Activated CD4-positive, alpha-beta T cell treated with anti-CD3 and anti-CD28 coated beads, Interleukin-2, amount 50 U/mL, for 4 hours (primary cell): ENCODE measurements at regions not wholly inside any gene's neighbourhood (a gene's known extent, or its start where the extent isn't known, plus 50 kb on each side); places are given as distances from the start of the nearest gene placed in this dataset.
"Not testable (repeated sequence)": the region's sequence is repeated elsewhere in the genome, so short reads cannot be mapped to it uniquely, and the experiment has no call there.

ENCODE experiments used
- DNase-seq, 2 experiments: peaks; one replicate each; pipeline ENCODE4 v3.0.0-alpha.2; 2020

DNA sequence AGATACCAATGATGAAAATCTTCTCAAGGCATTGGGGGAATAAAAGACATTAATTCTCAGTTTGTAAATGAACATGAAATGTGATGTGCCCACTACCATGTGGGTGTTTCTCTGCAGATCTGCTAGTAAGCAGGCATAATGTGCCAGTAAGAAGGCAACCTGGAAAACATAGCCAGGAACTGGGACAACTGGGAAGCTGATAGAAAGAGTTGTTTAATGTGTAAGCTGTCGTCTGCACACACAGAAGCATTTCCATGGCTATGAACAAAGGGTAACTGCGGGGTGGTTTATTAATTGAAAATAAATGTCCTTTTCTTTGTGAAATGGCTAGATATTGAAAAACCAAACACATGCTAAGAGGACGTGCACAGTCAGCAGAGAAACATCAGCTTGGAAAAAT, 52.0 kb downstream of the ZC3H11B start:
- no peak for DNase-seq

- DNase-seq = no peak
Measured at GRCh38 chr1:219559899-219560298, 53.0 kb downstream of the ZC3H11B start.

DNA sequence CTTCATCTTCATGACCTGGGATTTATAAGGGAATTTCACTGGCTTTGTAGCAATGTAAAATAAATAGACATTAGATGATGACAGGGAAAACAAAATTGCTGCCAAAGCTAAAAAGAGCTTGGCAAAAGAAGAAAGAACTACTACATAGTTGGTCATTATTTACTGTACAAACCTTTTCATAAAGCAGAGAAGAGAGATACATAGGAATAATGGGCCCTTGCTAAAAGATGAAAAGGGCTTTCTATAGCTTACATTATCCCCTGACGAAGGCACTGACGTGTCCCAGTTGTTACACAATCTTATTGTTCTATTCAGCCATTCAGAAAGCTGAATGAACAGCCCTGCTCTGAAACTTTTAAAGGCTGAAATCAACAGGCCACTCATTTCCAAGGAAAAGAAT, 57.1 kb downstream of the ZC3H11B start:
- DNase-seq = no peak

GRCh38 chr1:219555031-219555692, 57.7 kb downstream of the ZC3H11B start:
- no peak for DNase-seq

GRCh38 chr1:219553934-219554502, 58.9 kb downstream of the ZC3H11B start:
- DNase-seq = no peak

DNA sequence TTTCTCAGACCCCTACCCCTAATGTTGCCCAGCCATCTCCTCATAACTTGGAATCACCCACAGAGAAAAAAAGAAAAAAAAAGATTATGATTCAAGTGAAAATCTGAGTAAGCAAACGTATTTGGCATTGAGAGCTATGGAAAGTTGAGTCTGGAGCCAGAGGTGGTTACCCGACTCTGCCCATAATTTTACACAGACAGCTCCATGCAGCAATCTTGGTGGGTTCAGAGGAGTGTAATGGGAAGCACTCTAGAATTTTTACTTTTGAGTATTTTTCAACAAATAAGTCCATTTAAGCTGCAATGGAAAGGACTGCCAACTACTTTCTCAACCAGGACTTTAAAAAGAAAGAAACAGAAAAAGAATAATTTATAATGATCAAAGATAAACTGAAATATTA, 62.7 kb downstream of the ZC3H11B start:
- no peak for DNase-seq

DNA sequence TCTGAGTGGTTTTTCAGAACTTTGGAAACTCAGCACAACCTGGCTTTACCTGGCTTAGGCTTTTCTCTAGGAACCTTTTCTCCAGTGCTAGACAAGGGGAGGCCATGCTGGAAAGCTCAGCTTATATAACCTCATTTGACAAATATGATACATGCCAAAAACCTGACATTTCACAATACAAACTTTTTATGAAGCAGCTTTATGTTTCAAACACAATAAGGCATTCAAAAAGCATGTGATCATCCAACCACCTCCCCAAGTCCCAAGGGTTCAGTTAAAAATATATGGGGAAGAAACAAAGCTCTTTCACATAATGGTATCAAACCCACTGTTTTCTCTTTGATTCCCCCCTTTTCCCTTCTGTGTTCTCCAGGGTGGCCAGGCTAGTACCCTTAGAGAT, 63.7 kb downstream of the ZC3H11B start:
- no peak for DNase-seq

GRCh38 chr1:219548386-219548785, 64.5 kb downstream of the ZC3H11B start:
- no peak for DNase-seq

DNA sequence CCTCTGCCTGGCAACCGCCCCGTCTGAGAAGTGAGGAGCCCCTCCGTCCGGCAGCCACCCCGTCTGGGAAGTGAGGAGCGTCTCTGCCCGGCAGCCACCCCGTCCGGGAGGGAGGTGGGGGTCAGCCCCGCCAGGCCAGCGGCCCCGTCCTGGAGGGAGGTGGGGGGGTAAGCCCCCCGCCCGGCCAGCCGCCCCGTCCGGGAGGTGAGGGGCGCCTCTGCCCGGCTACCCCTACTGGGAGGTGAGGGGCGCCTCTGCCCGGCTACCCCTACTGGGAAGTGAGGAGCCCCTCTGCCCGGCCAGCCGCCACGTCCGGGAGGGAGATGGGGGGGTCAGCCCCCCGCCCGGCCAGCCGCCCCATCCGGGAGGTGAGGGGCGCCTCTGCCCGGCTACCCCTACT, 67.1 kb downstream of the ZC3H11B start:
- not testable (repeated sequence) for DNase-seq

GRCh38 chr1:219544163-219544846, 68.6 kb downstream of the ZC3H11B start:
- DNase-seq = no peak

GRCh38 chr1:219542828-219543518, 69.9 kb downstream of the ZC3H11B start:
- no peak for DNase-seq

DNA sequence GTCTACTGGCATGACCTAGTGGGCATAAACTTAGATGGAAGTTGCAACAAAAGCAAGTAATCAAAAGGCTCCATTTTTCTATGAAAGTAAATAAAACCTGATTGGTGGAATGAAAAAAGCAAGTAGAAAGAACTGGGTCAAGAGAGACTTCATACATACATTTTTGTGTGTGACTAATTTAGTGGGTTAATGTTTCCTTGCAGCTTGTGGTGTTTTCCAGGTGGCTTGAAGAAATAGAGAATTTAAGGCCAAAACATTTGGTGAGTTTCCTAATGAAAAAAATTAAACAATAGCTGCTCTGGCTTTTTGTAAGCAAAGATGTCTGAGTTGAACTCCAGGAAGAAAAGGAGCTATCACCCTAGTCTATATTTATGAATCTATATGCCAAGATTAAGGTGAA, 71.0 kb downstream of the ZC3H11B start:
- no peak for DNase-seq

DNA sequence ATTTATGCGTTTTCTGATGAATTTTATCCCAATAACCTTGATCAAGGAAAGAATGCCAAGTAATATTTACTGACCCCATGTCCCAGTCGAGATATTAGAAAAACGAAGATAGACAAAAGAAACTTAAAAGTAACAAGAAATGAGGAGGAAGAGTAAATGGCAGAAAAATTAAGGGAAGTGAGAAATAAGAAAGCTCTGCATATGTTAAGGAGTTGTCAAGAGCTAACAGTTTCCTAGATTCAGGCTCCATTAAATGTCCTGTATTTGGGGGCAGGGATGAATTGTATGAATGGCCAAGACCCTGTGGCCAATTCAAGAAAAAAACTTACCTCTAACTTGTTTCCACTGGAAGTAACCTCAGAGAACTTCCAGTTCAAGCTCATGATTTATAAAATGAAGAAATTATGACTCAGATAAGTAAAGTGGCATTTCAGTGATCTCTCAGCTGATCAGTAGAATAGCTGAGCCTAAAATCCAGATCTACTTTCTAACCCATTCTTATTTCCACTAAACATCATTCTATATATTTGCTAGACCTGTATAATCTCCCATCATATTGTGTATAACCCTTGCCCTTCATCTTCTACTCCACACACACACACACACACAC, 73.2 kb downstream of the ZC3H11B start:
- DNase-seq = no peak

DNA sequence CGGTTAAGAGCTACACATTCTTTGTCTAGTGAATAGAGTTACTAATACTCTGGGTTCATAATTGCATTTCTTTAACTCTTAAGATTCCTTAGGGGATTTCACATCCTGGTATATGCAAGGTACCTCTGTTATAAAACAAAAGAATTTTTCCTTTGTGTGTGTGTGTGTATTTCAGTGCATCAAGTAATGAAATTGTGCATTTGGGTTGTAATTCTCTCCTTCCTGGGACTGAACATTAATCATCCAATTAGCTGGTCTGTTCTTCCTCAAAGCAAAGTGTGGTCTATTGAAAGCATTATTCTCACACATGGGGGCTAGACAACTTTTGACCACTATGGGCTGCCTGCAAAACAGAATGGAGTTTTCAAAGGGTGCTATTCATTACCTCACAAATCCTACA, 74.0 kb downstream of the ZC3H11B start:
- DNase-seq = no peak

DNA sequence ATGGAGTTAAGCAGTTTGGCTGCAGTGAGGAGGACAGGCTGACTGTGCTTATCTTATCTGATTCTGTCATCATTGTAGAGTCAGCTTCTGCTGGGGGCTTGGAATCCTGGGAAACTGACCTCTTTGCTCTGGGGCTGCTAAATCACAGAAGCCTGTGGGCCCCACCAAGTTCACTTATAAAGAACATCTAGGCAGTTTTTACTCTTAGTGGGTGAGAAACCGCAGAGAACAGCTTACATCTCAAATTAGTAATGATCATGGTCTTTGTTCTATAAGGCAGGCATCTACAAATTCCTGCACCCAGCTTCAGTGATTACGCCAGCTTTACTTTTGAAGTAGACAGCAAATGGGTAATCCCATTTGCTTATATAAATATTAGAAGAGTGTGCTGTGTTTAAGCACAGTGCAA, 75.7 kb downstream of the ZC3H11B start:
- DNase-seq = no peak

DNA sequence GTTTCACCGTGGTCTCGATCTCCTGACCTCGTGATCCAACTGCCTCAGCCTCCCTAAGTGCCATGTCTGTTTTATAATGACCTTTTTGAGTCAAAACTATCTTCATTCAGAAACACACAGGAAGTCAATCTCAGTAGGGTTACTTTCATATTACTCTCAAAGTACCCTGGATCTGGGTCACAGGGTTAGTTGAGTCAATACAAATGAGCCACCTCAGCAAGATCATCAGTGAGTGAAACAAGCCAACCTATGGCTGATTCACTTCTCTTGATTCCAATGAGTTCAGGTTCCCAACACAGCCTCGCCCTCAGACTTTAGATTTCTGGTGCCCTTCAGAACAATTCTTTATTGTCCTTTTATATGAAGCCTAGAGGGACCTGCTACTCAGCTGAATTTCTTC, 76.9 kb downstream of the ZC3H11B start:
- DNase-seq = no peak

- DNase-seq = no peak
Measured at GRCh38 chr1:219534991-219535390, 77.9 kb downstream of the ZC3H11B start.

DNA sequence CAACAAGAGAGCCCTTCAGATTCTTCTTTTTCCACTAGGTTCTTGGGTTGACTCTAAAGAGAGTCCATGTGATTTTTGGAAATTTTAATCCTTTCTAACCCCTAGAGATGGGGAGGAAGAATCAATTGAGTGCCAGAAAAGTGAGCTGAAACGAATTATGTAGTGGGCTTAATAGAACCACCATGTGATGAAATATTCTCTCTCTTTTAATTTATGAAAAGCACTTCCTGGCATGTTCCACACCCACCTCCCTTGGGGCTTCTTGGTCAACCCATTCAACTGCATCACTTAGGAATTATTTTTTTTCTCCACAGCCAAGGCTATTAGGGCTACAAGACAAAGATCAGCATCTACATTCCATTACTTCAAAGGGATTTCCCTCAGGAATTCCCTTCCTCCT, 79.6 kb downstream of the ZC3H11B start:
- DNase-seq = no peak

- DNase-seq = no peak
Measured at GRCh38 chr1:219529116-219529515, 83.8 kb downstream of the ZC3H11B start.

- no peak for DNase-seq
Measured at GRCh38 chr1:219528633-219529032, 84.3 kb downstream of the ZC3H11B start.

GRCh38 chr1:219527994-219528393, 84.9 kb downstream of the ZC3H11B start:
- DNase-seq = no peak

DNA sequence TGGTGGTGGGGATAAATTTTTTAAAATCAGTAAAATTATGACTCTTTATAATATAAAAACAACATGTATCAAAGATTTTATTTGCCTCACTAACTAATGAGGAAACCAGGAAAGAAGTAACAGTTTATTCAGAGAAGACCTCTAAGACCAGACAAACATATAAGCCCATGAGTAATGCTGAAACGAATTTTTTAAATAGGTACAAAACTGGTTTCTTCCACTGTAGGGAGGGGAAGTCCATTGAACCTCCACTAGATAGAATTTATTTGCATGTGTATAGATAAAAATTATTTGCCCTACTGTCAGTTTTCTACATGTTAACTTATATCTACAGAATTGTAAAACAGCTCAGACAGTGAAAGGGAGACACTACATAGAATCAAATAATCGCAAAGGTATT, 86.8 kb downstream of the ZC3H11B start:
- DNase-seq = no peak

- no peak for DNase-seq
Measured at GRCh38 chr1:219523411-219523810, 89.5 kb downstream of the ZC3H11B start.

DNA sequence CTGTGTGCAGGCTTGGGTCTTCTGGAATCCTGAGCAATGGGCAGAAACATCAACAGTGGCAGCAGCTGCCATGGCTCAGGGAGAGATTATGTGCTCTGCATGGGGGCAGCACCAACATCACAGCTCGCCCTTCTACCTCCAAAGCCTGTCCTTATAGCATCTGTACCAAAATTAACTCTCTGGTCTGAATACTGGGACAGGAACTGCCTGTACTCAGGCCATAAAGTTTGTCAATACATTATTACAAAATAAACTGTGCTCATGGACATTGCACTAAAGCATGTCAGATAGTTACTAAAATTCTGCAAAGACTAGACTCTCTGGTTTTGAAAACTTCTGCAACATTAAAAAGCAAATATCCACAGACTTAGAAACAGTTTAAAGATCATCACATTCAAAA, 91.6 kb downstream of the ZC3H11B start:
- no peak for DNase-seq
